H1 (cell line): ENCODE measurements at regions not wholly inside any gene's neighbourhood (a gene's known extent, or its start where the extent isn't known, plus 50 kb on each side); places are given as distances from the start of the nearest gene placed in this dataset.
"Not testable (repeated sequence)": the region's sequence is repeated elsewhere in the genome, so short reads cannot be mapped to it uniquely, and the experiment has no call there.

Experiments
- CTCF ChIA-PET: fragments of 300-600 bp; sonication (Branson Sonifier 250); formaldehyde crosslinking; loops from one replicate; lab custom pipeline; 2021; ENCODE audit not compliant: partially characterized antibody; lab: Charles Lee
- POLR2A ChIA-PET: fragments of 300-600 bp; sonication (Branson Sonifier 250); formaldehyde crosslinking; loops from one replicate; lab custom pipeline; 2021; ENCODE audit warnings: inconsistent platforms; ENCODE audit not compliant: partially characterized antibody; lab: Charles Lee
- DNase-seq, 2 experiments: peaks; one replicate each; pipeline versions ENCODE4 v3.0.0 to v3.0.0-alpha.2; 2010 to 2022; ENCODE audit warnings: low spot score in 2 of 2, low read depth in 1 of 2, mixed read lengths in 1 of 2
- FAIRE-seq: peaks from 2 replicates; lab custom pipeline; 2011; peaks lifted over from hg19 to GRCh38; lab: Jason Lieb, UNC
- H2AFZ ChIP-seq: 2 replicates; pipeline ENCODE4 v1.8.1; 2012; ENCODE audit warnings: low read length, inconsistent platforms
- H2AK5ac ChIP-seq: 2 replicates; pipeline ENCODE4 v1.6.1; 2013; ENCODE audit warnings: low read depth, low read length
- H2BK120ac ChIP-seq: replicated peaks from 2 replicates; pipeline ENCODE3; 2013; ENCODE audit warnings: low read depth, low read length, inconsistent platforms
- H2BK12ac ChIP-seq: 2 replicates; pipeline ENCODE4 v1.6.1; 2013; ENCODE audit warnings: low read depth, low read length
- H2BK15ac ChIP-seq: 2 replicates; pipeline ENCODE4 v1.6.1; 2013; ENCODE audit warnings: low read length
- H2BK20ac ChIP-seq: 2 replicates; pipeline ENCODE4 v1.6.1; 2013; ENCODE audit warnings: low read length
- H2BK5ac ChIP-seq: 2 replicates; pipeline ENCODE4 v1.6.1; 2013; ENCODE audit warnings: low read depth, low read length
- H3K14ac ChIP-seq: 2 replicates; pipeline ENCODE4 v1.6.1; 2013; ENCODE audit warnings: inconsistent platforms; ENCODE audit not compliant: insufficient read length
- H3K18ac ChIP-seq: 2 replicates; pipeline ENCODE4 v1.6.1; 2013; ENCODE audit warnings: low read length; ENCODE audit errors: extremely low read depth
- H3K23ac ChIP-seq: 2 replicates; pipeline ENCODE4 v1.6.1; 2013; ENCODE audit warnings: inconsistent platforms; ENCODE audit not compliant: insufficient read length
- H3K23me2 ChIP-seq: 2 replicates; pipeline ENCODE4 v1.6.1; 2013; ENCODE audit warnings: low read depth, low read length
- H3K27ac ChIP-seq: 2 replicates; pipeline ENCODE4 v1.6.1; 2011; ENCODE audit warnings: low read depth, low read length, inconsistent platforms
- H3K27me3 ChIP-seq, 4 experiments: replicated peaks in 1 of 4; 1 replicate in 1 of 4; 2 replicates in 3 of 4; pipeline versions ENCODE4 v1.6.1 to v1.8.1; 2011 to 2013; ENCODE audit warnings: low read length in 3 of 4, mild to moderate bottlenecking in 3 of 4, inconsistent platforms in 2 of 4, mixed read lengths in 2 of 4, moderate library complexity in 1 of 4; ENCODE audit not compliant: control insufficient read depth in 3 of 4, insufficient read depth in 3 of 4; ENCODE audit errors: extremely low read depth in 1 of 4
- H3K36me3 ChIP-seq, 4 experiments: 2 replicates each; pipeline versions ENCODE4 v1.6.1 to v1.8.1; 2011 to 2013; ENCODE audit warnings: mild to moderate bottlenecking in 4 of 4, low read length in 3 of 4, moderate library complexity in 2 of 4, control low read depth in 1 of 4, inconsistent platforms in 1 of 4; ENCODE audit not compliant: insufficient read depth in 4 of 4, control insufficient read depth in 2 of 4
- H3K4ac ChIP-seq: replicated peaks from 2 replicates; pipeline ENCODE3; 2013; ENCODE audit warnings: low read length, low read depth, mixed read lengths, inconsistent platforms; ENCODE audit not compliant: insufficient read length
- H3K4me1 ChIP-seq, 4 experiments: replicated peaks in 1 of 4; 1 replicate in 1 of 4; 2 replicates in 3 of 4; pipeline versions ENCODE4 v1.6.1 to v1.8.1; 2011 to 2013; ENCODE audit warnings: low read length in 3 of 4, inconsistent platforms in 2 of 4, mixed read lengths in 1 of 4; ENCODE audit not compliant: insufficient read depth in 4 of 4, control insufficient read depth in 3 of 4
- H3K4me2 ChIP-seq, 2 experiments: 2 replicates each; pipeline versions ENCODE4 v1.6.1 to v1.8.1; 2011 to 2013; ENCODE audit warnings: low read depth in 2 of 2, low read length in 2 of 2, control low read depth in 1 of 2, inconsistent platforms in 1 of 2, mild to moderate bottlenecking in 1 of 2; ENCODE audit not compliant: insufficient read depth in 1 of 2
- H3K4me3 ChIP-seq, 4 experiments: fragments of 200-600, 300-600 bp in 1 of 4; sonication (generic), shearing (Covaris generic), sonication (Bioruptor Twin) in 1 of 4; 2 replicates each; pipeline versions ENCODE4 v1.5.1 to v1.8.1; 2011 to 2016; ENCODE audit warnings: low read length in 4 of 4, low read depth in 3 of 4, control low read depth in 2 of 4, inconsistent platforms in 2 of 4, mild to moderate bottlenecking in 2 of 4, mixed read lengths in 1 of 4, moderate library complexity in 1 of 4; ENCODE audit not compliant: insufficient read depth in 2 of 4; ENCODE audit errors: extremely low read depth in 1 of 4
- H3K56ac ChIP-seq: replicated peaks from 2 replicates; pipeline ENCODE3; 2013; ENCODE audit warnings: low read depth, mild to moderate bottlenecking, mixed read lengths, low read length, inconsistent platforms; ENCODE audit not compliant: insufficient read length
- H3K79me1 ChIP-seq: 2 replicates; pipeline ENCODE4 v1.6.1; 2013; ENCODE audit warnings: low read depth, low read length, control low read depth
- H3K79me2 ChIP-seq, 2 experiments: 2 replicates each; pipeline versions ENCODE4 v1.6.1 to v1.8.1; 2012 to 2013; ENCODE audit warnings: low read length in 2 of 2, mild to moderate bottlenecking in 2 of 2, inconsistent platforms in 1 of 2; ENCODE audit not compliant: insufficient read depth in 2 of 2, control insufficient read depth in 1 of 2
- H3K9ac ChIP-seq, 4 experiments: replicated peaks in 1 of 4; 1 replicate in 1 of 4; 2 replicates in 3 of 4; pipeline versions ENCODE4 v1.6.1 to v1.8.1; 2011 to 2013; ENCODE audit warnings: low read depth in 3 of 4, low read length in 3 of 4, control low read depth in 2 of 4, mild to moderate bottlenecking in 2 of 4, moderate library complexity in 2 of 4, inconsistent platforms in 1 of 4; ENCODE audit errors: extremely low read depth in 1 of 4
- H3K9me3 ChIP-seq, 2 experiments: 2 replicates each; pipeline versions ENCODE4 v1.6.1 to v1.8.1; 2012 to 2013; ENCODE audit warnings: mild to moderate bottlenecking in 2 of 2, moderate library complexity in 2 of 2, control low read depth in 1 of 2, inconsistent platforms in 1 of 2, low read depth in 1 of 2, low read length in 1 of 2, mixed read lengths in 1 of 2; ENCODE audit not compliant: insufficient read depth in 2 of 2
- H4K20me1 ChIP-seq, 2 experiments: replicated peaks in 1 of 2; 2 replicates each; pipeline versions ENCODE3 to v1.8.1; 2011 to 2013; ENCODE audit warnings: inconsistent platforms in 2 of 2, low read length in 2 of 2, mild to moderate bottlenecking in 1 of 2; ENCODE audit not compliant: insufficient read depth in 2 of 2, control insufficient read depth in 1 of 2
- H4K5ac ChIP-seq: 2 replicates; pipeline ENCODE4 v1.6.1; 2013; ENCODE audit warnings: low read length, low read depth, mixed read lengths, inconsistent platforms; ENCODE audit not compliant: insufficient read length
- H4K8ac ChIP-seq: 2 replicates; pipeline ENCODE4 v1.8.0; 2013; ENCODE audit warnings: mild to moderate bottlenecking, moderate library complexity, low read length, inconsistent platforms; ENCODE audit not compliant: insufficient read depth; ENCODE audit errors: extremely low read depth
- H4K91ac ChIP-seq: replicated peaks from 2 replicates; pipeline ENCODE3; 2013; ENCODE audit warnings: low read length, mixed read lengths, inconsistent platforms; ENCODE audit not compliant: insufficient read length
- EP300 ChIP-seq, 2 experiments: IDR thresholded peaks; 1 replicate in 1 of 2; 2 replicates in 1 of 2; pipeline ENCODE4 v1.6.1; 2011 to 2012; ENCODE audit warnings: low read depth in 2 of 2, low read length in 2 of 2, mild to moderate bottlenecking in 2 of 2, borderline replicate concordance in 1 of 2, inconsistent platforms in 1 of 2, moderate library complexity in 1 of 2
- WGBS, 2 experiments: shearing (Covaris generic) in 1 of 2; methylation state at CpG; one replicate each; pipeline versions ENCODE4 v1.1.6 to v1.1.7; 2013 to 2015; ENCODE audit warnings: low lambda C conversion rate in 2 of 2, mixed read lengths in 2 of 2, inconsistent platforms in 1 of 2, low coverage in 1 of 2, missing lambda C conversion rate in 1 of 2; ENCODE audit not compliant: insufficient replicate concordance in 2 of 2, insufficient coverage in 1 of 2, insufficient read length in 1 of 2; ENCODE audit errors: extremely low coverage in 1 of 2, missing lambda C conversion rate in 1 of 2; 5-methylcytosine and 5-hydroxymethylcytosine counted together

GRCh38 chr7:138332850-138333249 lies 127.2 kb upstream of the TRIM24 start:
- H2AK5ac ChIP-seq, CTCF ChIA-PET, H4K20me1 ChIP-seq, FAIRE-seq, H3K27ac ChIP-seq, H3K4me1 ChIP-seq, H3K27me3 ChIP-seq, H3K23ac ChIP-seq, H3K9ac ChIP-seq, H3K36me3 ChIP-seq, H4K5ac ChIP-seq, H2BK20ac ChIP-seq, H3K56ac ChIP-seq, H4K8ac ChIP-seq, H2BK15ac ChIP-seq, H2BK5ac ChIP-seq, H3K23me2 ChIP-seq, H3K4me3 ChIP-seq, H2BK12ac ChIP-seq, H3K14ac ChIP-seq, H3K18ac ChIP-seq, H3K79me1 ChIP-seq, H3K4ac ChIP-seq, H2BK120ac ChIP-seq, POLR2A ChIA-PET, H3K79me2 ChIP-seq, H4K91ac ChIP-seq, H3K4me2 ChIP-seq, H2AFZ ChIP-seq, DNase-seq: not testable (repeated sequence)
- 94% methylated on average over 5 of the region's 5 CpGs; no CpG with 5 or more reads in 1 of the 2 experiments for WGBS, 2 experiments
- peak in 1 of 2 experiments; percentile 85; a peak in 1 of 3 replicates for TF ChIP-seq EP300 (IDR thresholded peaks at IDR 0.05; ENCODE audit: borderline replicate concordance in 1 of 2, low read depth in 2 of 2, low read length in 2 of 2)
- H3K9me3 ChIP-seq = peaks cover 27 to 32% of the 10 kb centered on the region in 2 experiments
